Brain microvascular endothelial cell (primary cell): ENCODE measurements at regions not wholly inside any gene's neighbourhood (a gene's known extent, or its start where the extent isn't known, plus 50 kb on each side); places are given as distances from the start of the nearest gene placed in this dataset.

Experiments used
- DNase-seq: peaks from one replicate; pipeline ENCODE4 v3.0.0-alpha.2; 2020
- H3K27ac ChIP-seq: fragments of 250-450 bp; sonication (Bioruptor Pico); 2 replicates; pipeline ENCODE4 v1.5.1; 2020; ENCODE audit warnings: mild to moderate bottlenecking, moderate library complexity
- H3K27me3 ChIP-seq: fragments of 250-450 bp; sonication (Bioruptor Pico); replicated peaks from 2 replicates; pipeline ENCODE4 v1.5.1; 2020; ENCODE audit warnings: mild to moderate bottlenecking
- H3K36me3 ChIP-seq: fragments of 250-450 bp; sonication (Bioruptor Pico); replicated peaks from 2 replicates; pipeline ENCODE4 v1.5.1; 2020; ENCODE audit warnings: mild to moderate bottlenecking
- H3K4me3 ChIP-seq: 2 replicates; pipeline ENCODE4 v1.5.1; 2011; ENCODE audit warnings: low read depth, mild to moderate bottlenecking, control low read depth, low read length, moderate library complexity
- in situ Hi-C: cut with HindIII; loops from 2 replicates; pipeline ENCODE4 v1.10.0; 2017; ENCODE audit warnings: low sequenced_read_pairs, low pct_ligation_motif_present
- TF ChIP-seq, protein P1 (sequence below): IDR thresholded peaks from 2 replicates; pipeline ENCODE4 v1.5.1; 2011; ENCODE audit warnings: low read depth, mild to moderate bottlenecking, moderate library complexity, low read length, control low read depth, inconsistent platforms; ENCODE audit errors: missing control alignments

DNA sequence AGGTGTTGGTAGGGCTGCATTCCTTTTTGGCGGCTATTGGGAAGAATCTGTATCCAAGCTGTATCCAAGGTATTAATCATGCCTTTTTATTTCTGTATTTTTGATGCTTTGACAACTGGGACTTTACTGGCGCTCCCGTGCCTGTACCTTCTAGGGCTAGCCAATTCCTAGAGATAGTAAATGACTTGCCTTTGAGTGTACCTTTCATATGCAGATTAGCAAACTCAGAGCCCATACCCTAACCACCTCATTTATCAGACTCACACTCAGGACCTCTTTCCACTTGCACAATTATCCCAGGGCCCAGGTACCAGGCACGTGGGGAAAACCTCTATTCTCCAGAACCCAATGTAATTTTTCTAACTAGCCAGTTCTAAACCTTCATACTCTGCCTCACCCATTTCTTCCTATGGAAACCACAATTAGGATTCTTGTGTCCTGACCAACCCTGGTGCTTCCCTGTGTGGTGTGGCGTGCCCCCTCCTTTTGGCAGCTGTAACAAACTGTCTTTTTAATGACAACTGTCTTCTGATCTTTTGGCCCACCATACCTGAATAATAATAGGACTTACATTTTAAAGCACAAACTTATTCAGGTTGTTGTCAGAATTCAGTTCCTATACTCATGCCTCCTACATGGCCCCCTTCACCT is 65.8 kb upstream of the PNPT1 start:
- Histone ChIP-seq H3K27me3 (no peaks in the 10 kb centered on the region), H3K27ac (no peak overlapping the region), H3K4me3 (no peak overlapping the region), H3K36me3 (no peaks in the 10 kb centered on the region)
- TF ChIP-seq, protein P1, sequence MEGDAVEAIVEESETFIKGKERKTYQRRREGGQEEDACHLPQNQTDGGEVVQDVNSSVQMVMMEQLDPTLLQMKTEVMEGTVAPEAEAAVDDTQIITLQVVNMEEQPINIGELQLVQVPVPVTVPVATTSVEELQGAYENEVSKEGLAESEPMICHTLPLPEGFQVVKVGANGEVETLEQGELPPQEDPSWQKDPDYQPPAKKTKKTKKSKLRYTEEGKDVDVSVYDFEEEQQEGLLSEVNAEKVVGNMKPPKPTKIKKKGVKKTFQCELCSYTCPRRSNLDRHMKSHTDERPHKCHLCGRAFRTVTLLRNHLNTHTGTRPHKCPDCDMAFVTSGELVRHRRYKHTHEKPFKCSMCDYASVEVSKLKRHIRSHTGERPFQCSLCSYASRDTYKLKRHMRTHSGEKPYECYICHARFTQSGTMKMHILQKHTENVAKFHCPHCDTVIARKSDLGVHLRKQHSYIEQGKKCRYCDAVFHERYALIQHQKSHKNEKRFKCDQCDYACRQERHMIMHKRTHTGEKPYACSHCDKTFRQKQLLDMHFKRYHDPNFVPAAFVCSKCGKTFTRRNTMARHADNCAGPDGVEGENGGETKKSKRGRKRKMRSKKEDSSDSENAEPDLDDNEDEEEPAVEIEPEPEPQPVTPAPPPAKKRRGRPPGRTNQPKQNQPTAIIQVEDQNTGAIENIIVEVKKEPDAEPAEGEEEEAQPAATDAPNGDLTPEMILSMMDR = no peak
- in situ Hi-C loops = no loop called here
- DNase-seq = no peak

- Histone ChIP-seq H3K36me3 (no peaks in the 10 kb centered on the region), H3K4me3 (no peak overlapping the region), H3K27ac (no peak overlapping the region), H3K27me3 (no peaks in the 10 kb centered on the region)
- in situ Hi-C loops = no loop called here
- TF ChIP-seq, protein P1 = no peak
- no peak for DNase-seq
These were observed 58.3 kb upstream of the PNPT1 start for GRCh38 chr2:55751966-55752365.

DNA sequence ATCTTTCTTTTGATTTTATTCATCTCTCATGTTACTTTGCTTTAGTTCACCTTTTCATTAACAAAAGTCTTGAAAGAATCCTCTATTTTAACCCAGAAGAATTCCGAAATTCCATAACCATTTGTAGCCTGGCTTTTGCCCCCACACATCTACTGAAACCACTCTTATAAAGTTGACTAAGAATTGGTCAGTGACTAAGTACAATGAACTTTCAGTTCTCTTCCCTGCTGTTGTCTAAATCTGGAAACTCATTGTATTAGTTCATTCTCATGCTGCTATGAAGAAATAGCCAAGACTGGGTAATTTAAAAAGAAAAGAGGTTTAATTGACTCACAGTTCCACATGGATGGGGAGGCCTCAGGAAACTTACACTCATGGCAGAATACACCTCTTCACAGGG is 49.9 kb upstream of the PNPT1 start:
- in situ Hi-C loops = no loop called here
- Histone ChIP-seq H3K27ac (no peak overlapping the region), H3K27me3 (no peaks in the 10 kb centered on the region), H3K36me3 (no peaks in the 10 kb centered on the region), H3K4me3 (no peak overlapping the region)
- TF ChIP-seq, protein P1 = no peak
- DNase-seq = peak; percentile 22
